Stimulated activated CD4-positive, alpha-beta T cell treated with anti-CD3 and anti-CD28 coated beads, Interleukin-15, amount 100 ng/mL, for 48 hours (primary cell): ENCODE measurements at regions not wholly inside any gene's neighbourhood (a gene's known extent, or its start where the extent isn't known, plus 50 kb on each side); places are given as distances from the start of the nearest gene placed in this dataset.
"Not testable (repeated sequence)": the region's sequence is repeated elsewhere in the genome, so short reads cannot be mapped to it uniquely, and the experiment has no call there.

Experiments
- DNase-seq, 2 donors: peaks; one replicate each; pipeline ENCODE4 v3.0.0-alpha.2; 2020; ENCODE audit warnings: low read depth in 2 of 2

DNA sequence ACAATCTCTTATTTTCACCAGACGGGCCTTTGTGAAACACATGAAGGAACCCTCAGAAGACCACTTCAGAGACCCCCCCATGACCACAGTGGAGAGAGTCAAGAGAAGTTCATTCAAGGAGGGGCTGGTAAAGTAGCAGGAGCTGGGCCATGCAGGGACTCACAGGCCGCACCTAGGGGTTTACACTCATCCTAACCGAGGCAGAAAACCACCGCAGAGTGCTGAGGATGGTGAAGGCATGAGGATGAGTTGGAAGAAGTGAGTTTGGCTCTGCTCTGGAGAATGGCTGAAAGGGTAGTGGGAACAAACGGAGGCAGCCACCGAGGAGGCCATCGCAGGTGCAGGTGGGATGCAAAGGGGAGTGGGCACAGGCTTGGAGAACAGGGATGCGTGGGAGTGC is 1046.9 kb downstream of the UQCRFS1 start:
- DNase-seq = no peak

- no peak for DNase-seq
Measured at GRCh38 chr19:28164214-28164613, 1048.7 kb downstream of the UQCRFS1 start.

DNA sequence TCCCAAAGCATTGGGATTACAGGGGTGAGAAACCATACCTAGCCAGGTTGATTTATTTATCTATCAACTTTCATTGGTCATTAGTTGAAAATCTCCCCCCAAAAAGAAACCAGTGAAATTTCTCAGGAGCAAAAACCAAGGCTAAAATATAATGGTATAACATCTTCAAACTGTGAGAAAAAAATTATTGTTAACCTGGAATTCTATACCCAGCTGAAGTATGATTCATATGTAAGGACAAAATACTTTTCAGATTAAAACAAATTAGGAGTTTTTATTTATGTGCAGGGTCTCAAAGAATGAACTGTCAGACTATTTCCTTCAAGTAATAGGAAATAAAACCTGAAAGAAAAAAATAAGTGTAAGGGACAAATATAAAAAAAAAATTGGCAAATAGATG is 1053.9 kb downstream of the UQCRFS1 start:
- no peak for DNase-seq

- DNase-seq = no peak
Measured at GRCh38 chr19:28155265-28155664, 1057.7 kb downstream of the UQCRFS1 start.

- DNase-seq = no peak
Measured at GRCh38 chr19:28154077-28154476, 1058.9 kb downstream of the UQCRFS1 start.

DNA sequence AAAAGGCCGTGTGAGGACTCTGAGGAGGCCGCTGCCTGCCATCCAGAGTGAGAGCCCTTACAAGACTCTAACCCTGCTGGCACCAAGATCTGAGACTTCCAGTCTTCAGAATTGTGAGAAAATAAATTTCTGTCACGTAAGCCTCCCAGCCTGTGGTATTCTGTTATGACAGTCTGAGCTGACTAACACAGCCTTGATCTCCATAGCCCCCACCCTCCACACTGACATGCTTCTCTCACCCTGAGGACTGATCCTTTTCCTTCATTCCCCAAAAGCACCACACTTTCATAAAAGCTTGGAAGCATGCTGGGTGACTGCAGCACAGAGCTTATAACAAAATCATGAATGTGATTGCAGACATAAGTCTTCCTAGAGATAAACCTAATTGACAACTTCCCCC is 1059.8 kb downstream of the UQCRFS1 start:
- no peak for DNase-seq

DNA sequence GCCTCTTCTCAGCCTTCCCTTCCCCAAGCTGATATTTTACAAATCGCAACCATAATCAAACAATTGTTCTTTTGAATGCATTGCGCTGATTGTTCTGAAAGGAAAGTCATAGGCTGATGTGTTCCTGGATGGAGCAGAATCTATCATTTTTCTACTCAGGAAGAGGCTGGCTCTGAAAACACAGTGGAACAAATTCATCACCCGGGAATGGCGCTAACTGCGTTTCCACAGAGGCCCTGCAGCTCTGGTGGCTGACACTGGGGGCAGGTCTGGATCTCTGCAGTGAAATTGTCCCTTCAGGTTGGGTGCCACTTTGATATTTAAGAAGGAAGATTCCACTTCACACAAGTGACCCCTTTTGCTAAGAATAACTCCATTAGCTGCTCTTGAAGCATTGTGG is 1060.8 kb downstream of the UQCRFS1 start:
- DNase-seq = no peak

DNA sequence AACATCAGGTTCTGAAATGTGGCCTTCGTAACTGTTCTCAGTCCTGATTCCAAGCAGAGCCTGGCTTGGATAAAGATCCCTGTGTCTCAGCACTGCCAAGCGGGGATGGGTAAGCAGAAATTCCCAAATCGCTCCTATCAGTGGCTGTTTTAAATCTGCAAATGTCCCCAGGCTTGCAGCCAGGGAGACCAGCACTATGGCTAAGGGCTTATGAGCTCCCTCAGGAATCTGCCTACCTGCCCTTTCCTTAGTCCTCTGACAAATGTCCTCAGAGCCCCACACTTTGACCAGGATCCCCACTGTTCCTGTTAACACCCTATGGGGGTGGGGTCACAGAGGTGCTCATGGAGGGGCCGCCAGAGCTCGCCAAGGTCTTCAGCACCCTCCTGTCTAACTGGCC is 1062.8 kb downstream of the UQCRFS1 start:
- no peak for DNase-seq

DNA sequence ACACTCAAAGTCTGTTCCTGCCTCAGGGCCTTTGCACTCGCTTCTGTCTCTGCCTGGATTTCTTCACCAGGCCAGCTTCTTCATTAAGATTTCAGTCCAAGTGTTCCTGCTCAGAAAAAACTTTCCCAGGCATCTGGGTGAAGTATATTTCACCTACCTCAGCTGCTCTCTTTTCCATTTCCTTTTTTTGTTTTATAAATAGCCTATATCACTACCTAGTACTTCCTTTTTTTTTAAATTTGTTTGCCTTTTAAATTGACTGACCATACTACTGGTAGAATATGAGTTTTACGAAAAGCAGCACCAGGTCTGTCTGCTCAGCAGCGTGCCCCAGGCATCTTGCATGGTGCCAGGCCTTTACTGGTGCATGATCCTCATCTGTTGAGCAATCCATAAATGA is 1064.4 kb downstream of the UQCRFS1 start:
- no peak for DNase-seq

- DNase-seq = no peak
Measured at GRCh38 chr19:28142258-28142657, 1070.7 kb downstream of the UQCRFS1 start.

GRCh38 chr19:28140201-28140600 is 1072.8 kb downstream of the UQCRFS1 start:
- no peak for DNase-seq

DNA sequence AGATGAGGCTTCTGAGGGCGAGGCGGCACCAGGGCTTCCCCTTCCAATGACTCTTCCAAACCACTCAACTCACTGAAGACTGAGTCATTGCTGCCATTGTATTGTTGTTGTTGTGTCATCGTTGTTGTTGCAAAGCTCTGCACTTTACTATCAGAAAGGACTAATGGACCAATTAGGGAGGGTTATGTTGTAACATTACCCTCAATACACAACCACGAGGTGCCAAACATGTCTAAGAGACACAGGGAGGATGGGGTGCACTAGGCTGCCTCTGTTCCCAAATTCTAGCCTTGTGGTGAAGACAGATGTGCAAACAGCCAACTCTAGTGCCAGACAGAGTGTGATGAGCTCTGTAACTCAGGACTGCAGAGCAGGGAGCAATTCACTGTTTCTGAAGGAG is 1075.2 kb downstream of the UQCRFS1 start:
- no peak for DNase-seq

GRCh38 chr19:28136796-28137195 is 1076.2 kb downstream of the UQCRFS1 start:
- no peak for DNase-seq

GRCh38 chr19:28135825-28136224 is 1077.1 kb downstream of the UQCRFS1 start:
- no peak for DNase-seq

DNA sequence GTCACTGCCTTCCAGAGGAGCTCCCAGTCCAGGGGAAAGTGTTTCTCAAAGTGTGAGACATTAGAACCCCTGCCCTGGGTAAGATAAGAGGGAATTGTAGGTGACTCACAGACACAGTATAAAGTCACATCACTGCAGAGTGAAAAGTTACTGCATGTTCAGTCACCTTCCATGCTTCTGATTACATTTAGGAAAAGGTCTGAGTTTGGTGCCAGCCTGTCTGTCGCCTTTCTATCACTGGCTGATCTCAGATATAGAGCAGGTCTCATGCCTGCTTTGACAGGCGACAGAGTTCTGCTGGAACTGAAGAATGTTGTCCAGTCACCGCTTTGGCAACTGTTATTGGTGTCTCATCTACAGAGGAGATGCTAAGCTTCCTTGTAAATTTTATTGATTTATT is 1078.6 kb downstream of the UQCRFS1 start:
- no peak for DNase-seq

DNA sequence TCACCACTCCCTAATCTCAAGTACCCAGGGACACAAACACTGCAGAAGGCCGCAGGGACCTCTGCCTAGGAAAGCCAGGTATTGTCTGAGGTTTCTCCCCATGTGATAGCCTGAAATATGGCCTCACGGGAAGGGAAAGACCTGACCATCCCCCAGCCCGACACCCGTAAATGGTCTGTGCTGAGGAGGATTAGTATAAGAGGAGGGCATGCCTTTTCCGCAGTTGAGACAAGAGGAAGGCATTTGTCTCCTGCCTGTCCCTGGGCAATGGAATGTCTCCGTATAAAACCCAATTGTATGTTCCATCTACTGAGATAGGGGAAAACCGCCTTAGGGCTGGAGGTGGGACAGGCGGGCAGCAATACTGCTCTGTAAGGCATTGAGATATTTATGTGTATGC is 1082.1 kb downstream of the UQCRFS1 start:
- DNase-seq = not testable (repeated sequence)

- no peak for DNase-seq
Measured at GRCh38 chr19:28130066-28130511, 1082.9 kb downstream of the UQCRFS1 start.

GRCh38 chr19:28128341-28128740 is 1084.6 kb downstream of the UQCRFS1 start:
- no peak for DNase-seq

DNA sequence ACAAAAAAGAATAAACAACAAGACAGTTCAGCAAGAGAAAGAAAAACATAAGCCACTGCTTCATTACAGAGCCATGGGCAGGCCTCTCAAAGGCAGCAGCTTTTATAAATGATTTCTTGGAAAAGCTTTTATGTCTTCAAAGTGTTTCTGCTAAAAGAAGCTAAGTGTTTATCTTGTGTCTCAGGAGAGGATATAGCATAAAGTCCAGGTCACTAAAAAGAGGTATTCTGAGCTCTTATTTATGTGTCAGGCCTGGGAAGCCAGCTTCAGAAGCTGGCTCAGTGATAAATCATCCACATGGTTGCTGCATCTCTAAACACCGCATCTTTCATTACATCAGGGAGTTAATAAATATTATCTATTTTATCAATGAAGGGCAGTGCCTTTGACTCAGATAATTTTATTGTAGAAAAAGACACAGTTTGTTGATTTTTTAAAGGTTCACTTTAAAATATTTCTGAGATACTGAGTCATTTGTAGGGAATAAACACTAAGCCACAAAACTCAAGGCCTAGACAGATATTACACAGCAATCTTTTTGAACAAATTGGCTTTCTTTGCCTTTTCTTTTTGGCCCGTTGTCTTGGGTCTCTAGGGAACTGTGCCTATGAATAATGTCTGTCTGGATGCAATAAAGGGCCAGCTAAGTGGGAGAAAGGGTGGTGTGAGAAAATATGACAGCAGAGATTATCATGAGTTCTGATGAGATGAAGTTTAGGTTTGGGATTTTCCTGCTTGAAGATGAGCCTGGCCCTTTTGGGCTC is 1086.6 kb downstream of the UQCRFS1 start:
- no peak for DNase-seq

DNA sequence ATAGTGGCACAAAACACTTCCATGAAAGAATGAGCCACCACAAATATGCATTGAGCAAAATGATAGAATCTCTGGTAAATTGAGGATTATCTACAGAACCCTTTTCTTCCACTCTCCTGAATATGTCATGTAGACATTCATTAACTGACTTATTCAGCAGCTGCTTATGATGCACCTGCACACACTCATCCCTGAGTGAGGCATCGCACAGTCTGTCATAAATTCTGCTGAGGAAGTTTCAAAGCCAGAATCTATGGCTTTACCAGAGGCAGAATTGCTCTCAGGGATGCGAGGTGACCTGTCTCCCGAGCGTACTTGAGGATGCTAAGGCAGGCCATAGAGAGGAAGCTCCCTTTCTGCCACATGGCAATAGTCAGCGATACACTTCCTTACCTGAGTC is 1090.2 kb downstream of the UQCRFS1 start:
- DNase-seq = no peak

DNA sequence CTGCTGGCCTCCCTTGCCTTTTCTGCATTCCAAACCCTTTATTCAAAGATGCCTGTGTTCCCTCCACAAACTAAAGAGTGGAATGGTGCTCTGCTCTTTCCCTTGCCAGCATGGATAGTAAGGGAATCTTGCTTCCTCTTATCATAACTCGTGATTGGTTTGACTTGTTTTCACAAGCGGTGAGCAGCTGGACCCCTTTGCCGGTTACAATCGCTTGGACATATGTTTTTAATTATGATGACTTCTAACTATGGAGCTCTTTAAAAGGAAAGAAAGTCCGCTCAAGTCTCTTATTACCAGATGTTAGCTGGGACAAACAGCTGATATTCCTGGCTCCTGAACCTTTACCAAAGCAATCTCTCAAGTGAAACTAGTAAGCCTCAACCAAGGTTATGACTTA is 1094.7 kb downstream of the UQCRFS1 start:
- DNase-seq = no peak

DNA sequence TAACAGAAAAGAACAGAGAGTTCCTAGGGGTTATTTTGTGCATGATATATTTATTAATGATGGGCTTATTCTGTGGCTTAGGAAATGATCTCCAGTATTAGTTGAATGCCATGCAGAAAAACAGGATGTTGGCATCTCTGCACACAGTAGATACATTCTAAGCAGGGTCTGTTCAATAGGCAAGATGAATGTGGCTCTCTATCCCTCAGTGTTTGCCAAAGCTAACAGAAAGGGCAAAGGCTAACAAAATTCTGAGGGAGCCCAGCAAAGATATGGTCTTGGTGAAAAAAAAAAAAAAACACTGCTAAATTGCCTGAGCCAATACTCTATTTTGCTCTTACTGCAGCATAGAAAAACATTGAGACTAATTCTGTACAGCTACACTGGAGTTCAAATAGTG is 1095.8 kb downstream of the UQCRFS1 start:
- DNase-seq = no peak

DNA sequence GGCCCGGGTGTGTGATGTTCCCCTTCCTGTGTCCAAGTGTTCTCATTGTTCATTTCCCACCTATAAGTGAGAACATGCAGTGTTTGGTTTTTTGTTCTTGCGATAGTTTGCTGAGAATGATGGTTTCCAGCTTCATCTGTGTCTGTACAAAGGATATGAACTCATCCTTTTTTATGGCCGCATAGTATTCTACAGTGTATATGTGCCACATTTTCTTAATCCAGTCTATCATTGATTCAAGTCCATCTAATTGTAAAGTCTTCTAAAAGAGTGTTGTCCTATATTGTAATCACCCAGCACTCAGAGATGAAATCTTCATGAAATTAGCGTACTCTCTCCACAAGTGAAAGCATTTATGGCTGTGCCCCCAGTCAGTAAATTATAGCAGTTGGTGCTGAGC is 1096.6 kb downstream of the UQCRFS1 start:
- not testable (repeated sequence) for DNase-seq

DNA sequence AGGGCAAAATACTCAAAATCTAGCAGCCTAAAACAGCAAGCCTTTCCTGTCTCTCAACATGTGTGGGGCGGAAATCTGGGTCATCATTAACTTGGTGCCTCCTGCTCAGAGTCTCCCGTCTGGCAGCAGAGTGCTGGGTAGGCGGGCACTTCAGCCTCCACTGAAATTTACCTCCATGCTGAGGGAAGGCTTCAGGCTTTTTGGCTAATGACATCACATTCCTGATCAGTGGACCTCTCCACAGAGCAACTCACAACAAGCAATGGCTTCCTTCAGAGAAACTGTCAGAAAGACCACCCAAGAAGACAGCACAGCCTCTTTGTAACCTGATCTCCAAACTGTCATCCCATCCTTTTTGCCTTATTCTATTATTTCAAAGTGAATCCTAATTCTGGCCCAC is 1109.0 kb downstream of the UQCRFS1 start:
- DNase-seq = no peak
